ENCODE measurements at regions not wholly inside any gene's neighbourhood (a gene's known extent, or its start where the extent isn't known, plus 50 kb on each side); places are given as distances from the start of the nearest gene placed in this dataset.

DNA sequence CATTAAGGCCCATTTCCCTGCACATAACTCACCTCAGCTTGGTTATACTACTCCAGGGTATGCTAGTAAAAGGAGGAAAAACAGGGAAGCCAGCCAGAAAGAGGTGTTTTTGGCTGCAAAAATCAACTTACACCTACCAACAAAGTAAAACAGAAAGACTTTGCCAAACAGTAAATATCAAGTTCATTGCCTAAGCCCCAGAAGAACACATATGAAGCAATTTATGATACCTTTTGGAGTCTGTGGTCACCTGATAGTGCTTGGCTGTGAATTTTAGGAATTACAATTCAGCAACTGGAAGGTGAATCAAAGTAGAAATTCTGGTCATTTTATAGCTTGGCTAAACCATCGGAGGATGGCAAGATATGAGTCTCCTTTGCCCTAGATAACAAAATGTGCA is 463.7 kb upstream of the CLINT1 start:
- ATAC-seq (no peak), DNase-seq (no peak)
- H3K4me3 ChIP-seq, result no peak overlapping the region
- H3K4me1 ChIP-seq, result no peaks in the 10 kb centered on the region
- H3K9me3 ChIP-seq, result no peaks in the 10 kb centered on the region
- no peaks in the 10 kb centered on the region for H3K27me3 ChIP-seq
- no peak overlapping the region for H3K27ac ChIP-seq
- TF ChIP-seq CTCF (IDR thresholded peaks at IDR 0.05 in 4 of 5, conservative IDR thresholded peaks at IDR 0.05 in 1 of 5), result no peak
- no peak for TF ChIP-seq POLR2A (IDR thresholded peaks at IDR 0.05)
- intact Hi-C loops (cut with DNase I; ENCODE audit: low total_unique reads), result no loop called here
- in situ Hi-C loops (cut with MboI; ENCODE audit: low sequenced_read_pairs in 4 of 4), result no loop called here
- H3K36me3 ChIP-seq, result no peaks in the 10 kb centered on the region

- no peak for TF ChIP-seq CTCF (IDR thresholded peaks at IDR 0.05 in 4 of 5, conservative IDR thresholded peaks at IDR 0.05 in 1 of 5)
- TF ChIP-seq POLR2A (IDR thresholded peaks at IDR 0.05), result no peak
- H3K4me1 ChIP-seq, result no peaks in the 10 kb centered on the region
- intact Hi-C loops (cut with DNase I; ENCODE audit: low total_unique reads) (no loop called here), in situ Hi-C loops (cut with MboI; ENCODE audit: low sequenced_read_pairs in 4 of 4) (no loop called here)
- H3K27ac ChIP-seq, result no peak overlapping the region
- no peaks in the 10 kb centered on the region for H3K9me3 ChIP-seq
- no peak overlapping the region for H3K4me3 ChIP-seq
- no peak for DNase-seq
- no peaks in the 10 kb centered on the region for H3K27me3 ChIP-seq
- no peak for ATAC-seq
- no peaks in the 10 kb centered on the region for H3K36me3 ChIP-seq
Observed at GRCh38 chr5:158320934-158321333, 462.0 kb upstream of the CLINT1 start.

- Histone ChIP-seq H3K36me3 (no peaks in the 10 kb centered on the region), H3K4me1 (no peaks in the 10 kb centered on the region), H3K4me3 (no peak overlapping the region), H3K9me3 (no peaks in the 10 kb centered on the region), H3K27me3 (no peaks in the 10 kb centered on the region), H3K27ac (no peak overlapping the region)
- DNase-seq (no peak), ATAC-seq (no peak)
- TF ChIP-seq POLR2A (IDR thresholded peaks at IDR 0.05), result no peak
- TF ChIP-seq CTCF (IDR thresholded peaks at IDR 0.05 in 4 of 5, conservative IDR thresholded peaks at IDR 0.05 in 1 of 5), result no peak
- intact Hi-C loops (cut with DNase I; ENCODE audit: low total_unique reads), result no loop called here
- in situ Hi-C loops (cut with MboI; ENCODE audit: low sequenced_read_pairs in 4 of 4), result no loop called here
Observed at GRCh38 chr5:158320178-158320674, 461.3 kb upstream of the CLINT1 start.

DNA sequence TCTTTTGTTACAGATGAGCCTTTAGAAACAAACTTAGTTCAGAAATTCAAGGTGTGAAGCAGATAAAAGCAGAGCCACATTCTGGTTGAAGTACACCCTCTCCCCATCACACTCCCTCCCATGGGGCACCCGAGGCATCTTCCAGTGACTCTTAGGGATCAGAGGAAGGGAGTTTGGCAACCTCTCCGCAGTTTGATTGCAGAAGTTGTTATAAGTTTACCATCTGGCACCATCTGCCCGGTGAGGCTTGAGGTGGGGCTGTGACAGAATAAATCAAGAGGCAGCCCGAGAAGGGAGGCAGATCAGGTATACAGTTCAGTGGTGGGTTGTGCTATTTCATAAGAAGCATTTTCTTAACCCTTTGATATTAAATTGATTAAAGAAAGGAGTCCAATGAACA is 458.6 kb upstream of the CLINT1 start:
- no peak overlapping the region for H3K27ac ChIP-seq
- intact Hi-C loops (cut with DNase I; ENCODE audit: low total_unique reads) (no loop called here), in situ Hi-C loops (cut with MboI; ENCODE audit: low sequenced_read_pairs in 4 of 4) (no loop called here)
- H3K9me3 ChIP-seq, result no peaks in the 10 kb centered on the region
- no peaks in the 10 kb centered on the region for H3K4me1 ChIP-seq
- H3K36me3 ChIP-seq, result no peaks in the 10 kb centered on the region
- ATAC-seq (no peak), DNase-seq (no peak)
- no peak overlapping the region for H3K4me3 ChIP-seq
- no peaks in the 10 kb centered on the region for H3K27me3 ChIP-seq
- TF ChIP-seq POLR2A (IDR thresholded peaks at IDR 0.05), result no peak
- TF ChIP-seq CTCF (IDR thresholded peaks at IDR 0.05 in 4 of 5, conservative IDR thresholded peaks at IDR 0.05 in 1 of 5), result no peak

DNA sequence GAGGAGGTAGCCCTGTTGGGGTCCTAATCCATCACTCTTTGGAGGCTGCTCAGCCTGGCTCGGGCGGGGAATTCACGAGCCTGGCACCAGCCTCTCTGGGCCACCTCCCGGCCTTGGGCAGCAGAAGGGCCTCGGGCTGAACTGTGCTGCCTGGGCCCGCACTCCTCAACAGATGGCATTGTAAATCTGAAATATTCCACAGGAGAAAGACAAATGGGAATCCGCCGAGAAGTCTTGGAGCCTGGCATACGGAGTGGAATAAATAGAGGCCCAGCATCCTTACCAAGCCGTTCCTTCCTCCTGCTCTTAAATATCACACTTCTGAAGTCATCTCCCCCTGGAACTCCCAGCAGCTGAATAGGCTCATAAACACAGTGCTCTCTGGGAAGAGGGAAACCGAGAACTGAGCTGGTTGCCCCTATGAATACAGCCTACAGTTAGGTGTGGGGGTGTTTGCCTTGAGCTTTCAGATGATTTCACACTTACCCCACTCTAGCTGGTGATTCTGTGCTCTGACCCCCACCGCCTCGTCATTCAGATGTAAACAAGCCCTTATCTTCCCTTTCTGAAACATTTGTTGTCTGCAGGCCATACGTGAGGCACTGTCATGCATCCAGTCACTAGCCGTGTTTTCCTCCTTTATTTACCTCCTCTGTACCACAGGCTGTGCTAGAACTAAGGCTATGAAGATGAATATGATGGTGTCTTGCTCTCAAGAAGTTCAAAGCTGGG is 455.0 kb upstream of the CLINT1 start:
- Histone ChIP-seq H3K9me3 (no peaks in the 10 kb centered on the region), H3K4me1 (no peaks in the 10 kb centered on the region), H3K27ac (no peak overlapping the region), H3K27me3 (no peaks in the 10 kb centered on the region), H3K4me3 (no peak overlapping the region), H3K36me3 (no peaks in the 10 kb centered on the region)
- TF ChIP-seq CTCF (IDR thresholded peaks at IDR 0.05 in 4 of 5, conservative IDR thresholded peaks at IDR 0.05 in 1 of 5), result no peak
- TF ChIP-seq POLR2A (IDR thresholded peaks at IDR 0.05), result no peak
- intact Hi-C loops (cut with DNase I; ENCODE audit: low total_unique reads), result no loop called here
- in situ Hi-C loops (cut with MboI; ENCODE audit: low sequenced_read_pairs in 4 of 4), result no loop called here
- DNase-seq, result no peak
- ATAC-seq, result no peak

Data from gastrocnemius medialis (tissue), 4 donors.